Psoas muscle (tissue), 7 donors: ENCODE measurements at regions not wholly inside any gene's neighbourhood (a gene's known extent, or its start where the extent isn't known, plus 50 kb on each side); places are given as distances from the start of the nearest gene placed in this dataset.
"Not testable (repeated sequence)": the region's sequence is repeated elsewhere in the genome, so short reads cannot be mapped to it uniquely, and the experiment has no call there.

Source experiments
- ATAC-seq, 4 donors: fragments of 200-7000 bp; cut with Tn5 transposase; one replicate each; pipeline ENCODE4 v1.9.1; 2020; ENCODE audit warnings: moderate library complexity in 3 of 4, mild to moderate bottlenecking in 2 of 4
- DNase-seq, 2 donors: peaks; one replicate each; pipeline ENCODE4 v3.0.0-alpha.2; 2020
- H3K27ac ChIP-seq: fragments of 200-600 bp; one replicate; pipeline ENCODE4 v1.8.0; 2022
- H3K27me3 ChIP-seq, 3 donors: fragments of 200-600 bp in 1 of 3; one replicate each; pipeline versions ENCODE4 v1.6.1 to v1.8.0; 2013 to 2022; ENCODE audit warnings: low read length in 2 of 3, mild to moderate bottlenecking in 2 of 3, moderate library complexity in 1 of 3; ENCODE audit not compliant: insufficient read depth in 3 of 3
- H3K36me3 ChIP-seq, 2 donors: fragments of 200-600 bp in 1 of 2; one replicate each; pipeline versions ENCODE4 v1.6.1 to v1.8.0; 2013 to 2022; ENCODE audit warnings: low read depth in 1 of 2, mild to moderate bottlenecking in 1 of 2, moderate library complexity in 1 of 2; ENCODE audit not compliant: insufficient read depth in 1 of 2
- H3K4me1 ChIP-seq: fragments of 200-600 bp; one replicate; pipeline ENCODE4 v1.8.0; 2022
- H3K4me3 ChIP-seq: fragments of 200-600 bp; one replicate; pipeline ENCODE4 v1.8.0; 2022; ENCODE audit warnings: mild to moderate bottlenecking
- H3K9me3 ChIP-seq: fragments of 200-600 bp; one replicate; pipeline ENCODE4 v1.8.0; 2022
- CTCF ChIP-seq: fragments of 200-600 bp; IDR thresholded peaks from one replicate; pipeline ENCODE4 v1.8.0; 2022; ENCODE audit warnings: antibody characterized with exemption
- WGBS, 3 donors: extraction: QIAGEN DNeasy Blood & Tissue Kit; methylation state at CpG; one replicate each; pipeline versions ENCODE4 v1.1.6 to v1.1.7; 2013; 5-methylcytosine and 5-hydroxymethylcytosine counted together
- intact Hi-C, 2 donors: fragments of 100-400 bp; cut with DNase I; formaldehyde crosslinking; loops; one replicate each; pipeline versions ENCODE4 v1.11.0 to v1.14.2; 2022
- donor health status: healthy with polysubstance abuse.
- donor health status: DM: no; HTN: no; CAD: no; lungs with moderate emphysema.
- donor health status: Bipolar disorder and iron deficiency.
- donor health status: healthy.
- donor health status: DM: yes; HTN: yes; CAD: no.
- donor health status: DM: no; HTN: no; CAD: no.
- donor health status: DM: yes; HTN: yes; CAD: no.

GRCh38 chr9:65411901-65412300 is 126.9 kb upstream of the FOXD4L5 start:
- WGBS, 3 donors: 73 to 82% (median 76%) methylated on average over 8 of the region's 8 CpGs
- Histone ChIP-seq H3K4me1 (no peaks in the 10 kb centered on the region), H3K36me3 (no peaks in the 10 kb centered on the region), H3K27ac (no peak overlapping the region), H3K4me3 (no peak overlapping the region), H3K9me3 (no peaks in the 10 kb centered on the region), H3K27me3 (peaks cover 0 to 3% (median 0%) of the 10 kb centered on the region in 3 donors)
- no peak for DNase-seq
- TF ChIP-seq CTCF: no peak
- intact Hi-C loops: no loop called here
- no peak for ATAC-seq

- no peaks in the 10 kb centered on the region for H3K27me3 ChIP-seq
- 84 to 86% (median 86%) methylated on average over 9 of the region's 9 CpGs for WGBS, 3 donors
Observed at GRCh38 chr9:65411336-65411735, 126.3 kb upstream of the FOXD4L5 start.

GRCh38 chr9:65410926-65411325 is 125.9 kb upstream of the FOXD4L5 start:
- no peak for DNase-seq
- ATAC-seq: no peak
- intact Hi-C loops: no loop called here
- H3K4me1 ChIP-seq: no peaks in the 10 kb centered on the region
- no peak overlapping the region for H3K27ac ChIP-seq
- no peaks in the 10 kb centered on the region for H3K9me3 ChIP-seq
- TF ChIP-seq CTCF: no peak
- WGBS, 3 donors: 67 to 74% (median 70%) methylated on average over 14 of the region's 14 CpGs
- H3K27me3 ChIP-seq: peaks cover 0 to 2% (median 0%) of the 10 kb centered on the region in 3 donors
- no peaks in the 10 kb centered on the region for H3K36me3 ChIP-seq
- no peak overlapping the region for H3K4me3 ChIP-seq

More at GRCh38 chr9:65411336-65411735, 126.3 kb upstream of the FOXD4L5 start:
- intact Hi-C loops: no loop called here
- no peak overlapping the region for H3K27ac ChIP-seq
- no peaks in the 10 kb centered on the region for H3K36me3 ChIP-seq
- H3K9me3 ChIP-seq: no peaks in the 10 kb centered on the region
- no peak for TF ChIP-seq CTCF
- ATAC-seq: no peak
- no peak overlapping the region for H3K4me3 ChIP-seq
- no peak for DNase-seq
- H3K4me1 ChIP-seq: no peaks in the 10 kb centered on the region

GRCh38 chr9:65409471-65409980 is 124.5 kb upstream of the FOXD4L5 start:
- intact Hi-C loops: no loop called here
- H3K27ac ChIP-seq: no peak overlapping the region
- 76 to 81% (median 76%) methylated on average over 14 of the region's 14 CpGs for WGBS, 3 donors
- ATAC-seq: no peak
- TF ChIP-seq CTCF: no peak
- no peak overlapping the region for H3K4me3 ChIP-seq
- peaks cover 0 to 2% (median 0%) of the 10 kb centered on the region in 3 donors for H3K27me3 ChIP-seq
- no peaks in the 10 kb centered on the region for H3K9me3 ChIP-seq
- no peaks in the 10 kb centered on the region for H3K36me3 ChIP-seq
- H3K4me1 ChIP-seq: no peaks in the 10 kb centered on the region
- DNase-seq: no peak

- H3K36me3 ChIP-seq, H3K27ac ChIP-seq, H3K27me3 ChIP-seq, H3K9me3 ChIP-seq, ATAC-seq, DNase-seq, H3K4me1 ChIP-seq, intact Hi-C loops, H3K4me3 ChIP-seq: not testable (repeated sequence)
- WGBS, 3 donors: 75 to 84% (median 82%) methylated on average over 12 to 14 of the region's 14 CpGs
Observed at GRCh38 chr9:65408806-65409205, 123.8 kb upstream of the FOXD4L5 start.

GRCh38 chr9:65406625-65407024 is 121.6 kb upstream of the FOXD4L5 start:
- ATAC-seq, H3K27ac ChIP-seq, H3K4me3 ChIP-seq, H3K36me3 ChIP-seq, DNase-seq, H3K9me3 ChIP-seq, intact Hi-C loops, H3K4me1 ChIP-seq, H3K27me3 ChIP-seq: not testable (repeated sequence)
- WGBS, 3 donors: 84 to 95% (median 91%) methylated on average over 7 to 10 of the region's 10 CpGs

- ATAC-seq, intact Hi-C loops, H3K4me3 ChIP-seq, DNase-seq, H3K4me1 ChIP-seq, H3K9me3 ChIP-seq, H3K27me3 ChIP-seq, H3K27ac ChIP-seq, H3K36me3 ChIP-seq: not testable (repeated sequence)
- WGBS, 3 donors: 74 to 77% (median 76%) methylated on average over 11 of the region's 11 CpGs
Observed at GRCh38 chr9:65405766-65406165, 120.8 kb upstream of the FOXD4L5 start.
